ENCODE measurements at regions not wholly inside any gene's neighbourhood (a gene's known extent, or its start where the extent isn't known, plus 50 kb on each side); places are given as distances from the start of the nearest gene placed in this dataset.
A peak's percentile ranks its signal among the peaks of the same experiment; 100 is the strongest.

- peaks cover 0 to 2% (median 0%) of the 10 kb centered on the region in 3 donors for H3K27me3 ChIP-seq (ENCODE audit: control insufficient read depth in 3 of 3, insufficient read depth in 3 of 3, low read length in 3 of 3)
- H3K4me3 ChIP-seq (ENCODE audit: low read depth in 1 of 3, low read length in 3 of 3), result no peak overlapping the region
- H3K9me3 ChIP-seq (ENCODE audit: control insufficient read depth in 2 of 2, insufficient read depth in 1 of 2, low read depth in 1 of 2, low read length in 1 of 2), result no peaks in the 10 kb centered on the region
- H3K36me3 ChIP-seq (ENCODE audit: control insufficient read depth in 3 of 3, insufficient read depth in 2 of 3, low read depth in 1 of 3, low read length in 3 of 3), result no peaks in the 10 kb centered on the region
- DNase-seq (no peak), FAIRE-seq (no peak)
- 78 to 85% (median 80%) methylated on average over 4 of the region's 4 CpGs for WGBS, 3 donors
- H3K27ac ChIP-seq (ENCODE audit: low read depth in 1 of 3, low read length in 2 of 3), result no peak overlapping the region
- no peaks in the 10 kb centered on the region for H3K4me1 ChIP-seq (ENCODE audit: control insufficient read depth in 3 of 3, insufficient read depth in 2 of 3, low read depth in 1 of 3, low read length in 2 of 3)
These were observed 218.0 kb upstream of the ARID1B start for GRCh38 chr6:156559162-156559690.

DNA sequence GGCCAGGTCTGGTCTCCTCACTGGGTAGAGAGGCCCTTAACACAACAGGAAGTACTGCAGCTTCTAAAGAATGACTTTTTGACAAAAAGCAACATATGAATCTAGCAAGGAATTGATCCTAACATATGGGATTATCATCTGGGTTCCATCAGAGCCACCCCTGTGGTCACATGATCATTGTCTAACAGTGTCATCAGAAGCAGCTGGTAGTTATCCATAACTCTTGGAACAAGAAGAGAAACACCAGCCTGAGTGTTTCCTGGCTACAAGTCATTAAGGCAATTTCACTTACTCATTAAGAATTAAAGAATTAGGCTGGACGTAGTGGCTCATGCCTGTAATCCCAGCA, 219.3 kb upstream of the ARID1B start:
- H3K9me3 ChIP-seq (ENCODE audit: control insufficient read depth in 2 of 2, insufficient read depth in 1 of 2, low read depth in 1 of 2, low read length in 1 of 2), result no peaks in the 10 kb centered on the region
- FAIRE-seq (no peak), DNase-seq (no peak)
- no peak overlapping the region for H3K27ac ChIP-seq (ENCODE audit: low read depth in 1 of 3, low read length in 2 of 3)
- WGBS, 3 donors, result 81 to 90% (median 89%) methylated on average over 1 of the region's 1 CpG
- no peaks in the 10 kb centered on the region for H3K4me1 ChIP-seq (ENCODE audit: control insufficient read depth in 3 of 3, insufficient read depth in 2 of 3, low read depth in 1 of 3, low read length in 2 of 3)
- peaks cover 0 to 2% (median 0%) of the 10 kb centered on the region in 3 donors for H3K27me3 ChIP-seq (ENCODE audit: control insufficient read depth in 3 of 3, insufficient read depth in 3 of 3, low read length in 3 of 3)
- H3K36me3 ChIP-seq (ENCODE audit: control insufficient read depth in 3 of 3, insufficient read depth in 2 of 3, low read depth in 1 of 3, low read length in 3 of 3), result no peaks in the 10 kb centered on the region
- no peak overlapping the region for H3K4me3 ChIP-seq (ENCODE audit: low read depth in 1 of 3, low read length in 3 of 3)

DNA sequence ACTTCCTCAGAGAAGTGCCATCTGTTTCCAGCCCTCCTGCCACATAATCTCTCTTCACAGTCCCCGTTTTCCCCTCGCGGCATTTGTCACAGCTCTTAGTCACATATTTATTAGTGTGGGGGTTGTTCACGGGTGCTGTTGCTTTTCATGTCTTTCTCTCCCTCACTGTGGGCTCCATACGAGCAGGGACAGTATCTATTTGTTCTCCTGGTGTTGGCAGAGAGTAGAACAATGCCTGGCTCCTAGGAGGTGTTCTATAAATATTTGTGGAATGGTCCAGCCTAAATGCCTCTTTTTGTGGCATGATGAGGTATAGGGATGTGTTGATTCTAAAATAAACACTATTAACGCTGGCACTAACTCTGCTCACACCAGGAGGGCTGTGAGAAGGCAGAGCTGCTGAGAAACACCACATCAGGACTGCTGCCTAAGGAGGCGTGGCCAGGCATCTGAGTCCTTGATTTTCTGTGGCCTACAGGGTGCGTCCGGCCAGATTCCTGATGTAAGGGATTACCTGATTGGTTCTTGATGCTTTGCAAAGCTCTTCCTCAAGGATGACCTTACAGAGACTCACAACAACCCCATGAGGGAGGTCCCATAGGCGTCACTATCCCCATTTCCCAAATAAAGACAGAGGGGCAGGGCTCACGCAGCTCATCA, 219.8 kb upstream of the ARID1B start:
- FAIRE-seq (no peak), DNase-seq (peak in 1 of 2 donors; percentile 25)
- WGBS, 3 donors, result 58 to 69% (median 60%) methylated on average over 11 of the region's 11 CpGs
- Histone ChIP-seq H3K27ac (ENCODE audit: low read depth in 1 of 3, low read length in 2 of 3) (no peak overlapping the region), H3K27me3 (ENCODE audit: control insufficient read depth in 3 of 3, insufficient read depth in 3 of 3, low read length in 3 of 3) (peaks cover 0 to 2% (median 0%) of the 10 kb centered on the region in 3 donors), H3K9me3 (ENCODE audit: control insufficient read depth in 2 of 2, insufficient read depth in 1 of 2, low read depth in 1 of 2, low read length in 1 of 2) (no peaks in the 10 kb centered on the region), H3K4me3 (ENCODE audit: low read depth in 1 of 3, low read length in 3 of 3) (no peak overlapping the region), H3K4me1 (ENCODE audit: control insufficient read depth in 3 of 3, insufficient read depth in 2 of 3, low read depth in 1 of 3, low read length in 2 of 3) (no peaks in the 10 kb centered on the region), H3K36me3 (ENCODE audit: control insufficient read depth in 3 of 3, insufficient read depth in 2 of 3, low read depth in 1 of 3, low read length in 3 of 3) (no peaks in the 10 kb centered on the region)

- FAIRE-seq, result no peak
- Histone ChIP-seq H3K36me3 (ENCODE audit: control insufficient read depth in 3 of 3, insufficient read depth in 2 of 3, low read depth in 1 of 3, low read length in 3 of 3) (no peaks in the 10 kb centered on the region), H3K4me1 (ENCODE audit: control insufficient read depth in 3 of 3, insufficient read depth in 2 of 3, low read depth in 1 of 3, low read length in 2 of 3) (no peaks in the 10 kb centered on the region), H3K4me3 (ENCODE audit: low read depth in 1 of 3, low read length in 3 of 3) (no peak overlapping the region), H3K27me3 (ENCODE audit: control insufficient read depth in 3 of 3, insufficient read depth in 3 of 3, low read length in 3 of 3) (peaks cover 0 to 2% (median 0%) of the 10 kb centered on the region in 3 donors), H3K9me3 (ENCODE audit: control insufficient read depth in 2 of 2, insufficient read depth in 1 of 2, low read depth in 1 of 2, low read length in 1 of 2) (no peaks in the 10 kb centered on the region), H3K27ac (ENCODE audit: low read depth in 1 of 3, low read length in 2 of 3) (no peak overlapping the region)
- 78 to 94% (median 86%) methylated on average over 5 of the region's 5 CpGs for WGBS, 3 donors
- no peak for DNase-seq
These were observed 220.4 kb upstream of the ARID1B start for GRCh38 chr6:156556811-156557210.

DNA sequence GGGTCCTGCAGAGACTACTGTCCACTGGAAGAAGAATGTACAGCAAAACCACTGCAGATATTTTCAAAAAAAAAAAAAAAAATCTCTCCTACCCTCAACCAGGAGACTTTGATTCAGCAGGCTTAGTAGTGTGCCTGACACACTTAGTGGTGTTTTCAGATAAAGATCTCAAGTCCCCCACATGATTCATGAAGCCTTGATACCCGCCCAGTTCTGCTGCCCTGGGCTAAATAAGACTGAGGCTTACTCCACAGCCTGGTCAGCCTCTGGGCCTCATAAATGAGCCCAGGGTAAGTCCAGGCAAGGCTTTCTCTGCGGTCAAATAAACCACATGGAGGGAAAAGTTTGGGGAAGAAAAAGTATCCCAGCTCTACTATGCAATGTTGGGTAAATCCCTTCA, 222.1 kb upstream of the ARID1B start:
- no peak for DNase-seq

DNA sequence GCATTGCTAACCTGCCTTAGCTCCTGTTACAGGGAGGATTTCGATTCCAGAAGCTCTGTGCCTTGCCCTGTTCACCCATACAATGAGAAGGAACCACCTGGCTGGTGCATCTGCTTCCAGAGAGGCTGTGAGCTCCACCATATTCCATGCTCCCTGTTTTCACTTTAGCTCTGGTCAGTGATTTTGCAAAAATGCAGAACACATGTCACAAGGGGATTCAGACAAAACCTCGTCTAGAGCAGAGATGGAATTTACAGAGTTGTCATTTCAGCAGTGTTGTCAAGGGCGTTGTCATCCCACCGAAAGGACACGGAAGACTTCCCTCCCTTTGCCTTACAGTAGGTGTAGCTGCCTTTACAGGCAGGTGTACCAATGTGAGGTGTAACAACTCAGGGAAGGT, 223.0 kb upstream of the ARID1B start:
- no peak overlapping the region for H3K4me3 ChIP-seq (ENCODE audit: low read depth in 1 of 3, low read length in 3 of 3)
- no peaks in the 10 kb centered on the region for H3K9me3 ChIP-seq (ENCODE audit: control insufficient read depth in 2 of 2, insufficient read depth in 1 of 2, low read depth in 1 of 2, low read length in 1 of 2)
- DNase-seq, result no peak
- H3K27me3 ChIP-seq (ENCODE audit: control insufficient read depth in 3 of 3, insufficient read depth in 3 of 3, low read length in 3 of 3), result no peaks in the 10 kb centered on the region
- no peaks in the 10 kb centered on the region for H3K36me3 ChIP-seq (ENCODE audit: control insufficient read depth in 3 of 3, insufficient read depth in 2 of 3, low read depth in 1 of 3, low read length in 3 of 3)
- no peaks in the 10 kb centered on the region for H3K4me1 ChIP-seq (ENCODE audit: control insufficient read depth in 3 of 3, insufficient read depth in 2 of 3, low read depth in 1 of 3, low read length in 2 of 3)
- FAIRE-seq, result no peak
- 65 to 72% (median 71%) methylated on average over 5 of the region's 5 CpGs for WGBS, 3 donors
- no peak overlapping the region for H3K27ac ChIP-seq (ENCODE audit: low read depth in 1 of 3, low read length in 2 of 3)

More for the DNA sequence above, 222.1 kb upstream of the ARID1B start:
- Histone ChIP-seq H3K4me1 (ENCODE audit: control insufficient read depth in 3 of 3, insufficient read depth in 2 of 3, low read depth in 1 of 3, low read length in 2 of 3) (no peaks in the 10 kb centered on the region), H3K4me3 (ENCODE audit: low read depth in 1 of 3, low read length in 3 of 3) (no peak overlapping the region), H3K27ac (ENCODE audit: low read depth in 1 of 3, low read length in 2 of 3) (no peak overlapping the region), H3K36me3 (ENCODE audit: control insufficient read depth in 3 of 3, insufficient read depth in 2 of 3, low read depth in 1 of 3, low read length in 3 of 3) (no peaks in the 10 kb centered on the region), H3K27me3 (ENCODE audit: control insufficient read depth in 3 of 3, insufficient read depth in 3 of 3, low read length in 3 of 3) (peaks cover 0 to 2% (median 0%) of the 10 kb centered on the region in 3 donors), H3K9me3 (ENCODE audit: control insufficient read depth in 2 of 2, insufficient read depth in 1 of 2, low read depth in 1 of 2, low read length in 1 of 2) (no peaks in the 10 kb centered on the region)
- WGBS, 3 donors, result 77 to 85% (median 84%) methylated on average over 2 of the region's 2 CpGs
- FAIRE-seq, result no peak

DNA sequence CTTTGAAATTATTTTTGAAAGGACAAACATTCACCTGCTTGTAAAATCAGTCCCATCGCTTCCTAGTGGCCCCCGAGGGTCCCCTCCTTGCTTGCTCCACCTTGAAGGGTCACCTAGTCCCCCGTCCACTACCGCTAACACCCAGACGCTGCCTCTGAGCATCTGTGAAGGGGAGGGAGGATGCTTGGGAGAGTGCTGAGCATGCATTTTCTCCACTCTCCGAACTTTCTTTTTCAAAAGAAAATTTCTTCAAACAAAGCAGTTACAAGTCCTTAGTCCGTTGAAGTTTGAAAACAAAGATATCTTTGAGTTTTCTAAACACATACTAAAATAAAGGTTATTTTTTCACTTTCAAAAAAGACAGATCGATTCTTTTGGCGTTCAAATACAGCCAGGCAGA, 224.3 kb upstream of the ARID1B start:
- H3K27ac ChIP-seq (ENCODE audit: low read depth in 1 of 3, low read length in 2 of 3), result no peak overlapping the region
- WGBS, 3 donors, result 87 to 89% (median 87%) methylated on average over 9 of the region's 9 CpGs
- FAIRE-seq (no peak), DNase-seq (no peak)
- H3K36me3 ChIP-seq (ENCODE audit: control insufficient read depth in 3 of 3, insufficient read depth in 2 of 3, low read depth in 1 of 3, low read length in 3 of 3), result no peaks in the 10 kb centered on the region
- H3K4me1 ChIP-seq (ENCODE audit: control insufficient read depth in 3 of 3, insufficient read depth in 2 of 3, low read depth in 1 of 3, low read length in 2 of 3), result no peaks in the 10 kb centered on the region
- H3K4me3 ChIP-seq (ENCODE audit: low read depth in 1 of 3, low read length in 3 of 3), result no peak overlapping the region
- H3K27me3 ChIP-seq (ENCODE audit: control insufficient read depth in 3 of 3, insufficient read depth in 3 of 3, low read length in 3 of 3), result no peaks in the 10 kb centered on the region
- no peaks in the 10 kb centered on the region for H3K9me3 ChIP-seq (ENCODE audit: control insufficient read depth in 2 of 2, insufficient read depth in 1 of 2, low read depth in 1 of 2, low read length in 1 of 2)

- Histone ChIP-seq H3K4me3 (ENCODE audit: low read depth in 1 of 3, low read length in 3 of 3) (no peak overlapping the region), H3K27ac (ENCODE audit: low read depth in 1 of 3, low read length in 2 of 3) (no peak overlapping the region), H3K4me1 (ENCODE audit: control insufficient read depth in 3 of 3, insufficient read depth in 2 of 3, low read depth in 1 of 3, low read length in 2 of 3) (no peaks in the 10 kb centered on the region), H3K27me3 (ENCODE audit: control insufficient read depth in 3 of 3, insufficient read depth in 3 of 3, low read length in 3 of 3) (no peaks in the 10 kb centered on the region), H3K36me3 (ENCODE audit: control insufficient read depth in 3 of 3, insufficient read depth in 2 of 3, low read depth in 1 of 3, low read length in 3 of 3) (no peaks in the 10 kb centered on the region), H3K9me3 (ENCODE audit: control insufficient read depth in 2 of 2, insufficient read depth in 1 of 2, low read depth in 1 of 2, low read length in 1 of 2) (no peaks in the 10 kb centered on the region)
- FAIRE-seq (no peak), DNase-seq (no peak)
- 51 to 81% (median 57%) methylated on average over 4 of the region's 4 CpGs for WGBS, 3 donors
These were observed 226.2 kb upstream of the ARID1B start for GRCh38 chr6:156550949-156551348.

DNA sequence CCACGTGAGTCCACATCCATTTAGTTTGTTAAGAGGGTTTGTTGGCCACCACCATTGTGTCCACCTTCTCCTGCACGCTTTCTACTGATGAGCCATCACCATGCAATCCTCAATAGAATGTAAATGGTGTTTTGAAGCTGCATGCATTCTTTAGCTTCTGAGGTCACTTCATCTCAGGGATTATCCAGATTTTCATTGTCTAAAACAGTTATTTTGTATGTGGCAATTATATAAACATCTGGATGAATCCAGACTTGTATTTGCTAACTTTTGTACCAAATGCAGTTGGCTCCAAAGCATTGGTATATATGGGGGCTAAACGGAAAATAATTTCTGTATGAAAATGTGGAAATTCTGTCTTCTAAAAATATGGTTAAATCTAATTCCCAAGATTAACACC, 231.2 kb upstream of the ARID1B start:
- peaks cover 0 to 6% (median 0%) of the 10 kb centered on the region in 3 donors for H3K27me3 ChIP-seq (ENCODE audit: control insufficient read depth in 3 of 3, insufficient read depth in 3 of 3, low read length in 3 of 3)
- no peak overlapping the region for H3K27ac ChIP-seq (ENCODE audit: low read depth in 1 of 3, low read length in 2 of 3)
- FAIRE-seq, result no peak
- no peak overlapping the region for H3K4me3 ChIP-seq (ENCODE audit: low read depth in 1 of 3, low read length in 3 of 3)
- no peak for DNase-seq
- H3K36me3 ChIP-seq (ENCODE audit: control insufficient read depth in 3 of 3, insufficient read depth in 2 of 3, low read depth in 1 of 3, low read length in 3 of 3), result no peaks in the 10 kb centered on the region
- no peaks in the 10 kb centered on the region for H3K4me1 ChIP-seq (ENCODE audit: control insufficient read depth in 3 of 3, insufficient read depth in 2 of 3, low read depth in 1 of 3, low read length in 2 of 3)
- 79 to 85% (median 83%) methylated on average over 3 of the region's 3 CpGs for WGBS, 3 donors
- no peaks in the 10 kb centered on the region for H3K9me3 ChIP-seq (ENCODE audit: control insufficient read depth in 2 of 2, insufficient read depth in 1 of 2, low read depth in 1 of 2, low read length in 1 of 2)
